C1 segment of cervical spinal cord (tissue), 14 donors: ENCODE measurements at regions not wholly inside any gene's neighbourhood (a gene's known extent, or its start where the extent isn't known, plus 50 kb on each side); places are given as distances from the start of the nearest gene placed in this dataset.
"Not testable (repeated sequence)": the region's sequence is repeated elsewhere in the genome, so short reads cannot be mapped to it uniquely, and the experiment has no call there.

Experiments
- DNase-seq, 14 donors: peaks; one replicate each; lab custom pipeline; 2025; lab: John Stamatoyannopoulos, UW

DNA sequence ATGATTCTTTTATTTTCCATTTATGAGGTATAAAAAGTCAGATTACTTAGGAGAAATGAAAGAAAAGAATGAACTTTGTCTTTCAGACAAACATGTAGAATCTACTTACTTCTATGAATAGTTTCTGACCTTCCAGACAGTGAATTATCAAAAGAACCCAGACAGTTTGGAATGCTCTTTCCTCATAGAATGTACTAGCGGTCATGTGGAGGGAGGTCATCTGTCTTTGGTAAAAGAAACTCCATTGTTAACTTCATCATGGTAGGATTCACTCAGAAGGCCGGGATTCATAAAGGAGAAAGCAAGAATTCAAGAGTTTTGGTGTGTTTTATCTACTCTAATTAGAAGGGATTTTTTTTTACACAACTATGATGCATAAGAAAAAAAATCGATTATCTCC is 144.8 kb upstream of the ZNF804B start:
- no peak for DNase-seq

DNA sequence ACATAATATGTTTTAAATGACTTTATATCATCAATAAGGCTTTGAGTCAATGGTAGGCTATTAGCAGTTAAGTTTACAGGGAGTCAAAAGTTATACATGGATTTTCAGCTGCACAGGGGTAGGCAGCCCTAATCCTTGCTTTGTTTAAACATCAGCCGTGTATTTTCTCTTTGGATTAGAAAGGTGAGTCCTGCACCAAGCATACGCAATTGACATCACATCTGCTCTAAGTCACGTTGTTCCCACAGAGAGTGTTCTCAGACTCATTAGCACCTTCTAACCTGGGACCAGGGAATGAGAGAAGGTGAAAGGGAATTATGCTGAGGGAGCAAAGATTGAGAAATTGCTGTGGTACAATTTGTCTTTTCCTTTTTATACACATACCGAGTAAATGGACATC is 148.6 kb upstream of the ZNF804B start:
- no peak for DNase-seq

DNA sequence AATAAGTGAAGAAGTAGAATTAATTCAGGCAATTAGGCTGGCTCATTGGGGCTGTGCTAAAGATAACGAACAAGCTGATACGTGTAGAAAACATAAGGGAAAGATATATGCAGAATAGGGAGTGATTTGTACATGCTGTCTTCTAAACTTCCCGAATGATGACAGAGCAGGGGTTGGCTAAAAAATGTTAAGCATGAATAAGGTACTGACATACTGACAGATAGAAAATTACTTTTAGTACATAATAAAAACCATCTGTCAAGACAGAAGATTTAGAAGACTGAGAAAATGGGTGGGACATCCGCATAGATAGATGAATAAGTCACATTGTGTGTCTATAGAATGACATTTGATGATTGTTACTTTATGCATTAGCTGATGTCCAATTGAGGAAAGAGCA is 158.8 kb upstream of the ZNF804B start:
- no peak for DNase-seq

DNA sequence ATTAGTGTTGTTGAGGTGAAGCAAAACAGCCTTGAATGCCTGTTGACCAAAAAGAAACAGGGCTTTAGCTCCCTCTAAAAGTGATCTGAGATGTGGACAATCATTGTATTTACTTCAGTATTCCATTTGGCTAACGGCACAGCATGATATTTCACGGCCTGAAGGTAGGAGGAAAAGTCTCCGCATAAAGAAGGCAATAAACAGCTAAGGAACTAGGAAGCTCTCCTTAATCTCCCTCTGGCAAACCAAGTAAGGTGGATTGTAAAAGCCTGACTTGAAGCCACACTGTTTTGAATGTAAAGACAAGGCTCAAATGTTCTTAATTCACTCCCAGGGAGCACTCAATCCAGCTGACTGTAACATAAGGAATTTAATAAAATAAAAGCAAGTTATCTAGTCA is 160.0 kb upstream of the ZNF804B start:
- no peak for DNase-seq

DNA sequence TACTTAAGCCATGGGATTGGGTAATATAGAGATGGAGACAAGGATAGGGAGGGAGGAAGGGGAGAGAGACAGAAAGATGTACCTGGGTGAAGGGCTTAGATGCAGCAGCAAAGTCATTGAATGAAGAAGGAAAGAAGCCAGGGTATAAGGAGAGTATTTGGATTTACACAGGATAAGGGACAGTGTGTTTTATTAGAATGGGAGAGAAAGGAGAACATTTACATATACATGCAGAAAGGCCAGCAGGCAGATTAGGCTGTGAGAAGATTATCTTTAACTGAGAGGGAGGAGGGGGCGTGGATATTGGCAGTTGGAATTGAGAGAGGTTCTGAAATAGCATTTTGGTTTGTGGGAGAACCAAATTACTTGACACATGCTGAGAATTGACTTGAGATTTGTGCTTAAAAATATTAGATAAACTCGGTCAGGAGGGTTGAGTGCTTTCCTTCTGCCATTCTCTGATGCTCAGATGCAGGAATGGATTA is 161.5 kb upstream of the ZNF804B start:
- no peak for DNase-seq

DNA sequence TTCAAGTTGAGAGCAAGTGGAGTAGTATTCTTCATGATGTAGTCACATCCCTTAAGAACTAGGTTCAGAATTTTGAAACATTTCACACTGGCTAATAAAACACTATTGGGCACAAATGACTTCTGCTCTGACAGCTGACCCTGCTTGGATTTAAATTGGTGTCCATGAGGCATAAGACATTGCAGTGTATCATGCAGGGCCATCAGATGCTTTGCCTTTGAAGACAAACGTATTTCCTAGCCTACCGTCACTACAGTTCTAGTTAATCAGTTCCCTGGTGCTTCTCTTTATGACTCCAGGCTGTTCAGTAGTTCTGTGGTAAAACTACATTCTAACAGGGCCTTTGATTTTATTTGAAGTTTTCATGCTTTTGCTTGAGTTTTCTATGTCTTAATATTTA is 168.5 kb upstream of the ZNF804B start:
- no peak for DNase-seq

DNA sequence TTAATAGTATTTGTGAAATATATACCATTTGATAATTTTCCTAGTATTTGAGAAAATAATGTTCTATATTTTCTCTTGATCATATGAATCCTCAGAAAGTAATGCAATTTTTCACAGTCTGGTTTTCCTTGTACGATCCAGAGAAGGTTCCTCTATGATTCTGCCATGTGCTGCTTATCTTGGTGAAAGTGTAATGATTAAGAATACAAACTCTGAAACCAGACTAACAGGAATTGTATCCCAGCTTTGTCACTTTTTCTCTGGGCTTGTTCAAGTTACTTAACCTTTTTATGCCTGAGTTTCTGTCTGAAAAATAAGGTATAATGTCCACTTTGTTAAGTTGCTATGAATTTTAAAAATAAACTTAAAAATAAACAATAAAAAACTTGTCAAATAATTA is 169.6 kb upstream of the ZNF804B start:
- no peak for DNase-seq

DNA sequence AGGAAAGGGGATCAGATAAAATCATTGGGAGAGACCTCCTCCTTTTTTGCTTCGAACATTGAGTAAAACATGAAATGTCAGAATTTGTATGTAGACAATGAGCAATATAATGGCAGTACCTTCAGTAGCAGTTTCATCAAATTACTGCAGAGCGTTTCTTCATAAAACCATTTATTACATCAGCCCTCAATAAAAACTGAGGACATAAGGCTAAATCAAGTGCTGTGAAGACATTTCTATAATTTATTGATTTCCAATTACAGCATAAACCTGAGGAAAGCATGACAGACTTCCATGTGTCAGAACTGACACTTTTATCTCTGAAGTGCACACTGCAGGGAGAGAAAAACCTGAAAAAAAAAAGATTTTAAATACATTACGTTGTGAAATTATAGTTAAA is 172.6 kb upstream of the ZNF804B start:
- DNase-seq: no peak

DNA sequence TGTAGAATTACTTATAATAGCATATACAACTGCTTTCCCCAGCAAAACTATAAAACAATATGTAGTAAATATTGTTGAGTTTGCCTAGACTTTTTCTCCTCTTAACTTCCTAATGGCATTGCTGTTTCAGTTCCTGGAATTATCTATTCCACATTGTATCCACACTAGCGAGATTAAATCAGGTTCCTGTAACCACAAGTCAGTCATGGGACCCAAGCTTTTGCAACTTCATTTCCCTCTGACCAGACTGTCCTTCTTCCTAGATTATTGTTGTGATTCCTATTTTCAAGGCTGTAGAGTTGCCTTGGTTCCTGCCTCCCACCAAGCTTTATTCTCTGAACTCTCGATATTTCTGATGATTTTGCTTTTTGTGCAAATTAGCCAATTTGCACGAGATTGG is 173.3 kb upstream of the ZNF804B start:
- no peak for DNase-seq

DNA sequence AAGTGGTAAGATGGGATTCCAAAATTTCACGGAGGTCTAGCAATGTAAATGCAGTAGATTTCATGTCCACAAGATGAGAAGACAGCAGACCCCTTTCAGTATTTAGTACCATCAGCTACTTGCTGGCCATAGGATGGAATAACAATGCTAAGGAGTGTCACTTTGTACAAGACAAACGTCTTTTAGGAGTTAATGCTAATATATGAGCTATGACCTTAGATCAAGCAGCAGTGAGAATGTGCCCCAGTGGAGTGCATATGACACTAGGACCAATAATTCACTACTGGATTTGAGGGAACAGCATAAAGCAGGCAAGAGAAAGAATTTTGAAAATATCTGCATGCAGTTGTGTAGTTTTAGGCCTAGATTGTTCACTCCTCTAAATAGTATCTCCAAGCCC is 182.8 kb upstream of the ZNF804B start:
- no peak for DNase-seq

DNA sequence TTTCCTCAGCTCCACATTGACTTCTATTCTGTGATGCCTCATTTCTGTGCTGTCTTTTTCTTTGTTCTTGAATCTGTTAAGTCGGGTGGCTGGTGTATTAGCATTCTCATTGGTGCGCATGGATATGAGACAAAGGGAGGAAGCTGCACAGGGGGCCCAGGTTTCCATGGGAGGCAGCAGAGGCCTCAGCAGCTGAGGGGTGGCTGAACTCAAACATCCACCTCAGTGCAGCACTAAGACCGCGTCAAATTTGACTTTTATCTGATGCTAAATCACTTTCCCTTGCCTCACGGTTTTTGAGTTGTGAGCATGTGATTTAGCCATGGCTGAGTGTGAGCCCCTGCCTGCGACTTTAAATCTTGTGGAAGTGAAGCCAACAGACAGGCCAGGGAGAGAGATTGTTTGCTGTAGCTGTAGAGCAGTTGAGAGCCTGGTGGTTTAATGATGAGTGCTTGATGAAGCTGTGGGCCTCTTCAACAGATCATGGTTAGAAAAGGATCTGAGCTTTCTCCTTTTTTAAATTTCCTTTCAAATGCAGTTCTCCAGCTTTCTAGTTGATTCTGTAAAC is 193.3 kb upstream of the ZNF804B start:
- DNase-seq: no peak

DNA sequence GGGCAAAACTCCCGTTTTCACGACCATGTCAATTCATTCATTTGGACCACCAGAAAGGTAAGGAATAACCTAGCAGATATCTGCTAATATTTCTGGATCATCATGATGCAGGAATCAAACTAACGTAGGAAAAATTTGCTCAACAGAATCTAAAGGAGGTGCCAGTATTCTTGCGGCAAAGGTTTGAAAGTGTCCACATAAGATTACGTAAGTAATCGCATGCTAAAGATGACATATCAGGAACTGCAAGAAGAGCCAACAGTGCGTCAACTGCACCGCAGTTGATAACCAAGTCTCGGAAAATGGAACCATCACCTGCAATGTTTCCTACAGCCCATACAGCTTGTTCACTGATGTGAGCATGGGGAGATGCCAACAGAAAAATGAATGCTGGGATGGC is 194.1 kb upstream of the ZNF804B start:
- no peak for DNase-seq

DNA sequence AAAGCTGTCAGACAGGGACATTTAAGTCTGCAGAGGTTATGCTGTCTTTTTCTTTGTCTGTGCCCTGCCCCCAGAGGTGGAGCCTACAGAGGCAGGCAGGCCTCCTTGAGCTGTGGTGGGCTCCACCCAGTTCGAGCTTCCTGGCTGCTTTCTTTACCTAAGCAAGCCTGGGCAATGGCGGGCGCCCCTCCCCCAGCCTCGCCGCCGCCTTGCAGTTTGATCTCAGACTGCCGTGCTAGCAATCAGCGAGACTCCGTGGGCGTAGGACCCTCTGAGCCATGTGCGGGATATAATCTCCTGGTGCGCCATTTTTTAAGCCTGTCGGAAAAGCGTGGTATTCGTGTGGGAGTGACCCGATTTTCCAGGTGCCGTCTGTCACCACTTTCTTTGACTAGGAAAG is 203.1 kb upstream of the ZNF804B start:
- DNase-seq: not testable (repeated sequence)

DNA sequence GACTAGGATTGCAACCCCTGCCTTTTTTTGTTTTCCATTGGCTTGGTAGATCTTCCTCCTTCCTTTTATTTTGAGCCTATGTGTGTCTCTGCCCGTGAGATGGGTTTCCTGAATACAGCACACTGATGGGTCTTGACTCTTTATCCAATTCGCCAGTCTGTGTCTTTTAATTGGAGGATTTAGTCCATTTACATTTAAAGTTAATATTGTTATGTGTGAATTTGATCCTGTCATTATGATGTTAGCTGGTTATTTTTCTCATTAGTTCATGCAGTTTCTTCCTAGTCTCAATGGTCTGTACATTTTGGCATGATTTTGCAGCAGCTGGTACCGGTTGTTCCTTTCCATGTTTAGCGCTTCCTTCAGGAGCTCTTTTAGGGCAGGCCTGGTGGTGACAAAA is 204.7 kb upstream of the ZNF804B start:
- not testable (repeated sequence) for DNase-seq

DNA sequence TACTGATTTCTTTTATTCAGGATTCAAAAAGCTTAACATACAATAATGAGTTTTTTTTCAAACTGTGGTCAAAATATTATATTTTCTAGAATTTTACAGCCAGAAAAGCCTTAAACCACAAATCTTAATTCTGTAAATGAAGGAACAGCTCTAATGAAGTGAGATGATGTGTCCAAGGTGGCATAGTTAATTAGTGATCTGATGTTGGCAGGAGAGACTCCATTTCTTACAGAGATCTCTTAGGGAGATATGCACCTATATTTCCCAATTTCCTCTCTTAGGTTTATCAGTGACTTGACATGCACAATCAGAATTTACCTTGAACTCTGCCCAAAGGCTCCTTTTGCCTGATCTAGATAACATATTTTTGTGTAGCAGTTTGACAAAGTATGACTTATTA is 211.1 kb upstream of the ZNF804B start:
- no peak for DNase-seq

DNA sequence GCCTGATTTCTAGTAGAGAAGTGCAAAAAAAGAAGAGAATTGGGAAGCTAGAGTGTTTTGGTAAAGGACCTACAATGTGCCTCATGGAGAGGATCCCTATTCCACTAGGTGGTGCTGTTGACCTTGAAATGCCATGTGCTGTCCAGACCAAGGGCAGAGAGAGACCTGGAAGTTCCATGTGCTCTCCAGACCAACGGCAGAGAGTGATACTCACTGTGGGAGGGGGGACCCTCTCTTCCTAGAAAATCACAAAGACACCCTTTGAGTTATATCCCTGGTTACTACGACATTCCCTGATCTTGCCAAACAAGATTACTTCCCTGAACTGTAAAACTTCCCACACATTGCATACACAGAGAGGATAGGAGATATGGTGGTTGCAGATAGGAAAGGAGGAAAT is 212.7 kb upstream of the ZNF804B start:
- no peak for DNase-seq

DNA sequence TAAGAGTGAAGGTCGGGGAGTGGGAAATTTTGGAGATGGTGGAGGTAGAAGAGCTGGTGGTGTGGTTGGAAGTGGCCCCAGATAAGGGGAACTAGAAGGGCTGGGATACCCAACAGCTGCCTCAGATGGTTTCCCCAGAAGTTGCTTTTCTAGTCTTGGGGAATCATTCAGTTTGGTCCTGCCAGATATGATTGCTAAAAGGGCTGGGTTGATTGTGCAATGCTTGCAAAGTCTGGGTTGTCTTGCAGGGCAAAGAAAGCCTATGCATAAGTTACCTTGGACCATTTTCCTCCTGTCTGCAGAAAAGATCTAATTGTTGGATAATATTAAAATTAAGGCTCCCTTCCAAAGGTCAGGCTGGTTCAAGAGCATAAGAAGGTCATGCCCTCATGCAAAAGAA is 213.8 kb upstream of the ZNF804B start:
- DNase-seq: no peak

DNA sequence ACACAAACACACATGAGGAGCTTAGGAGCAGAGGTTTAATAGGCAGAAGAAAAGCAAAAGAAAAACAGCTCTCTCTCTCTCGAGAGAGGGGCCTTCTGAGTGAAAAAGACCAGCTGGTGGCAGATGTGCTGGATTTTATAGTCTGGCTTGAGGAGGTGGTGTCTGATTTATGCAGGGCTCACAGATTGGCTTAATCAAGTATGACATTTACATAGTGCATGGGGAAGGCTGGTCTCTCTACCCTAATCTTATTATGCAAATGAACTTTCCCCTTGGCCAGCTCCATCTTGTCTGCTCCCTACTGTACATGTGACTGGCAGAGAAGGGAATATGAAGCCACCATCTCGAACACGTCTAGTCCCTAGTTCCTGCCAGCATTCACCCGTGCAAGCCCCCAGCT is 219.5 kb upstream of the ZNF804B start:
- no peak for DNase-seq

DNA sequence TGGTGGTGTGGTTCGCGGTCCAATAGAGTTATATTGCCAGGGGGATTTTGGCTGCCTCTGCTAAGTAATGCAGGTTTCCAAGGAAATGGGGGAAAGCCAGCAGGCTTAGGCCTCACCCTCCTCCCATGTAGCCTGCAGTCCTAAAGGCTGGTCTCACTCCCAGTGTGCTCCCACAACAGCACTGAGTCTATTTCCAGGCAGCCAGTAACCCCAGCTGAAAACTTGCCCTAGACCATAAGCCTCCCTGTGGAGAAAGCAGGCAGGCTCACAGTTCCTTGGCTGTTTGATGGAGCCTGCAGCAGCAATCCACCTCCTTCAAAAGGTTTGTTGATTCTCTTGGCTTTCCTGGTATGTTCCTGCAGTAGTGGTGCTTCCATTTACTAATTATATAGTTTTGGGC is 220.0 kb upstream of the ZNF804B start:
- DNase-seq: no peak

DNA sequence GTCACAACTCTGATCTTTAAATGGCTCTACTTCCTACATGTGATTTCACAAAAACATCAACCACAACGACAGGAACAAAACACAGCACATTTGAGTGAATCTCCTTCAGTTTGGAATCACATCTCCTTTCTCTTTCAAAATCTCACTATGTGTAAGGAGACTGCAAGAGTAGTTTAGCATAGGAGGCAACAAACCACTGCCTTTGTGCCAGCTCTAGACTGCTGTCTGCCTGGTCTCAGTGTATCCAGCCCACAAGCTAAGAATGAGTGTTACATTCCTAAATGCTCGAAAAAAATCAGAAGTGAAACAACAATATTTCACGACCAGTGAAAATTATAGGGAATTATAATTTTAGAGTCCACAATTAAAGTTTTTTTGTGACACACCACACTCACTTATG is 217.0 kb upstream of the STEAP4 start:
- DNase-seq: no peak

DNA sequence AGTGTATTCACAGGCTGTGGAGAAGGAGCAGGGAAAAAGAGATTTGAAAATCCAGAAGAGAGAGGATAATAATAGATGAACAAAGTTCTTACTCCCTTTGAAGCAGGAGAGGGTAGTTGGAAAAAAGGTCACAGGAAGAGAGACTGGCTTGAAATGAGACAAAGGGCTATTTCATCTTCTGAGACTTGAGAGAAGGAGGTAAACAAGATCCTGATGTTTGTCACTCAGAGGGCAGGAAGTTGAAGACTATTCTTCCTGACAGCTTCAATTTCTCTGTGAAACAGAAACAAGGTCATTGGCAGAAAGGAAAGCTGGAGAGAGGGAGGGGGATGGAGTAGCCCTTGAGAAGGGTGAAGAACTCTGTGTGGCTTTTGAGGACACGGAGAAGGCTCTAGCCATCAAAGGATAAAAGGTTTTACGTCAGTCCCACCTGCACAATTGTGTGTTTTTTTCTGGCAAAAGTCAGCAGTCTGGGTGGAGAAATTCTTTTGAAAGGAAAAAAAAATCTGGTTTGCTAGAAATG is 216.1 kb upstream of the STEAP4 start:
- DNase-seq: no peak

DNA sequence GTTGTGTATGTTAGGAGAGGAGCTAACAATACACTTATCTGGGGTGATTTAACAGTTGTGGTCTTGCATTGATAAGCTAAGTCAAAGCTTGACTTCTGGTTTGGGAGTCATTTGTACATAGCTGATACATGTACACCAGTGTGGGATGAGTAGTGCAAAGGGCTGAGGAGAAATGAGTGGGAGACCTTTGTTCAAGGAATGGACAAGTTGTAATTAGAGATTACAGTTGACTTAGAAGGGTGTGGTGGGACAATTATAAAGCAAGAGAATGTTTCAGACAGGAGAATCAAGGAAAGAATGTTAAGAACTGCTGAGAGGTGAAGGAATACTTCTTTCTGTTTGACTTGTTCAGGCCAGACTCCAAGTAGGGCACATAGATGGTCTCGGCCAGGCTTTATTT is 209.7 kb upstream of the STEAP4 start:
- DNase-seq: no peak

DNA sequence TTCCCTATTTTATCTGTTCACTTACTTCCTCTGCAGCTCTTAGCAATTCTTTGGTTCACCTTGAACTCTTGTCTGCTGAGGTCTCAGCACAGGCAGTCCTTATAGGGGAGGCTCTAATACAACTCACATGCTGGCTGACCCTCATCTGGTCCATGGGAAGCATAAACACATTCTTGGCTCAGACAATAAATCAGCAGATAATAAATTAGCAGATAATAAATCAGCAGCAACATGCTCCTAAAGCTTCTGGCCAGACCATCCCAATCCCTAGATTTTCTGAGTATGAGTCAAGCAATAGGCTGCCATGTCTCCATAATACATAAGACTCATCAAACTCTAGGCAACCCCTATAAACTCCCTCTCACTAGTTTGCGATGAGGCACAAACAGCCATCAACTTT is 208.6 kb upstream of the STEAP4 start:
- no peak for DNase-seq

DNA sequence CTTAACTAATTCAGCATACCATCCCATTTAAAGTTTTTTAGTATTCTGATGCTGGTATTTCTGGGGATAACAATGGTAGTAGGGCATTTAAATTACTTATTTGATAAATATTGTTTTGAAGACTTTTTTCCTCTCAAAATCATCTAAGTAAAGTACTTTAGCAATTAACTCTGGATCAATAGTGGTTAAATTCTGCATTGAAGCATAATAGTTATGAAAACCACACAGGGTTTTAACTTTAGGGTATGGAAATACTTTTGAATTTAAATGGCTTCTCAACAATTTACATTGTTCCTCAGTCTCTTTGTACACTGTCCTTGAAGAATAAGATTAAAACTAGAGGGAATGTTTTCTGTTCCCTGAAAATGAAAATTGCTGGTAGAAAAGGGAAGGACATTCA is 202.6 kb upstream of the STEAP4 start:
- no peak for DNase-seq
